Astrocyte (in vitro differentiated cells and primary cell): ENCODE measurements at regions not wholly inside any gene's neighbourhood (a gene's known extent, or its start where the extent isn't known, plus 50 kb on each side); places are given as distances from the start of the nearest gene placed in this dataset.

Experiments used
- DNase-seq: peaks from one replicate; pipeline ENCODE4 v3.0.0-alpha.2; 2010; ENCODE audit warnings: low read depth
- FAIRE-seq: peaks from 2 replicates; lab custom pipeline; 2011; peaks lifted over from hg19 to GRCh38; lab: Jason Lieb, UNC
- H2AFZ ChIP-seq: 2 replicates; pipeline ENCODE4 v1.6.0; 2012; ENCODE audit warnings: low read depth, low read length, inconsistent platforms
- H3K27ac ChIP-seq: 2 replicates; pipeline ENCODE4 v1.5.1; 2011; ENCODE audit warnings: low read depth, low read length, inconsistent platforms
- H3K27me3 ChIP-seq: 2 replicates; pipeline ENCODE4 v1.6.0; 2011; ENCODE audit warnings: low read length, inconsistent platforms; ENCODE audit not compliant: insufficient read depth
- H3K36me3 ChIP-seq: 2 replicates; pipeline ENCODE4 v1.5.1; 2011; ENCODE audit warnings: low read length, inconsistent platforms; ENCODE audit not compliant: insufficient read depth
- H3K4me1 ChIP-seq: 2 replicates; pipeline ENCODE4 v1.5.1; 2011; ENCODE audit warnings: low read length, inconsistent platforms; ENCODE audit not compliant: insufficient read depth
- H3K4me2 ChIP-seq: 2 replicates; pipeline ENCODE4 v1.6.0; 2012; ENCODE audit warnings: low read length, inconsistent platforms
- H3K4me3 ChIP-seq: 2 replicates; pipeline ENCODE4 v1.5.1; 2011; ENCODE audit warnings: low read depth, mild to moderate bottlenecking, low read length, inconsistent platforms; ENCODE audit not compliant: insufficient read depth
- H3K79me2 ChIP-seq: 2 replicates; pipeline ENCODE4 v1.6.0; 2012; ENCODE audit warnings: mild to moderate bottlenecking, low read length, inconsistent platforms; ENCODE audit not compliant: insufficient read depth
- H3K9ac ChIP-seq: 2 replicates; pipeline ENCODE4 v1.6.0; 2012; ENCODE audit warnings: mild to moderate bottlenecking, low read length, inconsistent platforms
- H3K9me3 ChIP-seq: 2 replicates; pipeline ENCODE4 v1.5.1; 2012; ENCODE audit warnings: low read depth, mild to moderate bottlenecking, low read length, inconsistent platforms; ENCODE audit not compliant: insufficient read depth
- H4K20me1 ChIP-seq: 2 replicates; pipeline ENCODE4 v1.6.0; 2012; ENCODE audit warnings: low read length, inconsistent platforms; ENCODE audit not compliant: insufficient read depth
- H3K27ac Mint-ChIP-seq: one replicate; pipeline ENCODE4 v1.8.0; 2021; ENCODE audit warnings: mild to moderate bottlenecking, mixed read lengths; ENCODE audit not compliant: unreplicated experiment
- H3K27me3 Mint-ChIP-seq: one replicate; pipeline ENCODE4 v1.8.0; 2021; ENCODE audit warnings: low read depth, mixed read lengths; ENCODE audit not compliant: unreplicated experiment
- H3K36me3 Mint-ChIP-seq: one replicate; pipeline ENCODE4 v1.8.0; 2021; ENCODE audit warnings: low read depth, mixed read lengths; ENCODE audit not compliant: unreplicated experiment
- H3K4me1 Mint-ChIP-seq: one replicate; pipeline ENCODE4 v1.8.0; 2021; ENCODE audit warnings: low read depth, mixed read lengths; ENCODE audit not compliant: unreplicated experiment
- H3K4me3 Mint-ChIP-seq: one replicate; pipeline ENCODE4 v1.8.0; 2021; ENCODE audit warnings: mild to moderate bottlenecking, moderate library complexity, mixed read lengths; ENCODE audit not compliant: unreplicated experiment
- H3K9me3 Mint-ChIP-seq: one replicate; pipeline ENCODE4 v1.8.0; 2021; ENCODE audit warnings: mild to moderate bottlenecking, mixed read lengths; ENCODE audit not compliant: unreplicated experiment
- CTCF ChIP-seq: IDR thresholded peaks from 2 replicates; pipeline ENCODE4 v1.5.1; 2011; ENCODE audit warnings: low read depth, mild to moderate bottlenecking, inconsistent platforms, low read length, moderate library complexity; ENCODE audit not compliant: insufficient read depth
- EZH2 ChIP-seq: IDR thresholded peaks from 2 replicates; pipeline ENCODE4 v1.6.1; 2012; ENCODE audit warnings: mild to moderate bottlenecking, low read length, inconsistent platforms; ENCODE audit not compliant: insufficient read depth

DNA sequence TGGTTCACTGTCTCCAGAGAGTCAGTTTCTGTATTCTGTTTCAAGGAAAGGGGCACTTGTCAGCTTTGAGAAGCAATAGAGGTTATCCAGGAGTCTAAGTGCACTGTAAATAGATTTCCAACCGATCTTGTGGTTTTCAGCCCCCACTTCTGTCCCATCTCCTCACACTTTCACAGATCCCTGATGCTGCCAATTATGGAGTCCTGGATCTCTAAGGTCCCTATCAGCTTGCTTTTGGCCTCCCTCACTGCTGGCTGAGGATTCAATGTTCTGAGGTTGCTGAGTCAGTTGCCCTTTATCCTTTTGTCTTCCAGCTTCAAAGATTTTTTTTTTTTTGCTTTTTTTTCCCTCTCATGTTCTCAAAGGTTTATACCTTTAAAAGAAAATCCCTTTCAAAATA is 98.4 kb downstream of the DIRAS3 start:
- Histone ChIP-seq H3K79me2 (no peaks in the 10 kb centered on the region), H3K4me1 (peaks cover 30% of the 10 kb centered on the region), H3K4me3 (no peak overlapping the region), H4K20me1 (no peaks in the 10 kb centered on the region), H3K36me3 (no peaks in the 10 kb centered on the region), H2AFZ (no peak overlapping the region), H3K9me3 (no peaks in the 10 kb centered on the region), H3K4me2 (peak overlapping the region; percentile 27), H3K27me3 (no peaks in the 10 kb centered on the region), H3K9ac (no peak overlapping the region), H3K27ac (no peak overlapping the region)
- H3K9me3 Mint-ChIP-seq: peaks cover 6% of the 10 kb centered on the region
- H3K27ac Mint-ChIP-seq: no peak overlapping the region
- H3K36me3 Mint-ChIP-seq: no peaks in the 10 kb centered on the region
- TF ChIP-seq CTCF (no peak), EZH2 (no peak)
- DNase-seq: peak; percentile 80
- H3K4me3 Mint-ChIP-seq: no peak overlapping the region
- FAIRE-seq: no peak
- peaks cover 11% of the 10 kb centered on the region for H3K4me1 Mint-ChIP-seq
- peaks cover 2% of the 10 kb centered on the region for H3K27me3 Mint-ChIP-seq

- DNase-seq: no peak
- no peak overlapping the region for H3K27ac ChIP-seq
- Mint-ChIP-seq H3K27ac (no peak overlapping the region), H3K4me1 (peaks cover 11% of the 10 kb centered on the region), H3K9me3 (peaks cover 6% of the 10 kb centered on the region), H3K27me3 (peaks cover 2% of the 10 kb centered on the region), H3K4me3 (no peak overlapping the region), H3K36me3 (no peaks in the 10 kb centered on the region)
- no peak overlapping the region for H3K9ac ChIP-seq
- no peak overlapping the region for H2AFZ ChIP-seq
- no peak overlapping the region for H3K4me2 ChIP-seq
- no peaks in the 10 kb centered on the region for H3K36me3 ChIP-seq
- TF ChIP-seq CTCF: no peak
- TF ChIP-seq EZH2: no peak
- H3K4me1 ChIP-seq: peaks cover 30% of the 10 kb centered on the region
- H3K4me3 ChIP-seq: no peak overlapping the region
- H3K79me2 ChIP-seq: no peaks in the 10 kb centered on the region
- H3K9me3 ChIP-seq: no peaks in the 10 kb centered on the region
- H3K27me3 ChIP-seq: no peaks in the 10 kb centered on the region
- H4K20me1 ChIP-seq: no peaks in the 10 kb centered on the region
- FAIRE-seq: no peak
Measured at GRCh38 chr1:67951014-67951413, 99.4 kb downstream of the DIRAS3 start.

GRCh38 chr1:67948151-67949080 is 102.0 kb downstream of the DIRAS3 start:
- Histone ChIP-seq H3K27ac (no peak overlapping the region), H2AFZ (no peak overlapping the region), H3K79me2 (no peaks in the 10 kb centered on the region), H3K9ac (no peak overlapping the region), H3K36me3 (no peaks in the 10 kb centered on the region), H3K27me3 (no peaks in the 10 kb centered on the region), H4K20me1 (no peaks in the 10 kb centered on the region), H3K4me2 (peak overlapping the region; percentile 51), H3K4me1 (peaks cover 30% of the 10 kb centered on the region), H3K4me3 (no peak overlapping the region), H3K9me3 (no peaks in the 10 kb centered on the region)
- Mint-ChIP-seq H3K4me1 (peaks cover 13% of the 10 kb centered on the region), H3K27me3 (no peaks in the 10 kb centered on the region), H3K36me3 (no peaks in the 10 kb centered on the region), H3K27ac (no peak overlapping the region), H3K9me3 (peaks cover 4% of the 10 kb centered on the region), H3K4me3 (no peak overlapping the region)
- TF ChIP-seq CTCF: no peak
- no peak for TF ChIP-seq EZH2
- DNase-seq (peak; percentile 79), FAIRE-seq (peak; percentile 98)
